Activated CD4-positive, alpha-beta T cell treated with anti-CD3 and anti-CD28 coated beads, Interleukin-2, amount 10 ng/mL, durations not matched to agents 7 days and 5 days (primary cell): ENCODE measurements at regions not wholly inside any gene's neighbourhood (a gene's known extent, or its start where the extent isn't known, plus 50 kb on each side); places are given as distances from the start of the nearest gene placed in this dataset.

Experiments used
- CTCF ChIA-PET: fragments of 350-600 bp; sonication (Branson Sonifier 250); formaldehyde crosslinking; loops from one replicate; lab custom pipeline; 2021; ENCODE audit warnings: antibody characterized with exemption; lab: Charles Lee
- POLR2A ChIA-PET: fragments of 350-600 bp; sonication (Branson Sonifier 250); formaldehyde crosslinking; loops from one replicate; lab custom pipeline; 2021; ENCODE audit warnings: antibody characterized with exemption; lab: Charles Lee
- DNase-seq: peaks from one replicate; pipeline ENCODE4 v3.0.0-alpha.2; 2020
- H3K27ac Mint-ChIP-seq: one replicate; pipeline ENCODE4 v1.8.0; 2021; ENCODE audit warnings: mild to moderate bottlenecking, moderate library complexity, mixed read lengths
- H3K27me3 Mint-ChIP-seq: one replicate; pipeline ENCODE4 v1.8.0; 2021; ENCODE audit warnings: mixed read lengths
- H3K36me3 Mint-ChIP-seq: one replicate; pipeline ENCODE4 v1.8.0; 2021; ENCODE audit warnings: low read depth, mixed read lengths
- H3K4me1 Mint-ChIP-seq: one replicate; pipeline ENCODE4 v1.8.0; 2021; ENCODE audit warnings: mixed read lengths
- H3K4me3 Mint-ChIP-seq: one replicate; pipeline ENCODE4 v1.8.0; 2021; ENCODE audit warnings: mild to moderate bottlenecking, moderate library complexity, mixed read lengths
- H3K9me3 Mint-ChIP-seq: one replicate; pipeline ENCODE4 v1.8.0; 2021; ENCODE audit warnings: mixed read lengths

DNA sequence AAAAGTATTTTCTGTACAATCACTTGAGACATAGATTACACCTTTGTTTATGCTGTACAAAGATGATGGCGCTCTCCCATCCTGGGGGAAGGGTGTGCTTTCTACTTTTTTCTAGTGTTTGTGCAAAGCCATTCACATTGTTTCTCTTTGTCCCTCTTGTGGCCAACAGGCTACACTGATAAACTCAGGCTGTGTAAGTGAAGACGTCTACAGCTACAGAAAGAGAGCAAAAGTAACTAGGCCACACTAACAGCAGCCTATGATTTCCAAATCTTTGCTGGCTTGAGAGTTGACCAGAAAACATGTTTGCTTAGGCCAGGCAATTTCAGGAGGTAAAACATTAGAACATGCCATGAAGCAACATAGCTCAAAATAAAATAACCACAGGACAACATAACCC is 75.1 kb downstream of the FOXB1 start:
- Mint-ChIP-seq H3K4me1 (peaks cover 36% of the 10 kb centered on the region), H3K4me3 (no peak overlapping the region), H3K27me3 (no peaks in the 10 kb centered on the region), H3K9me3 (no peaks in the 10 kb centered on the region), H3K27ac (no peak overlapping the region), H3K36me3 (no peaks in the 10 kb centered on the region)
- CTCF ChIA-PET = interaction anchor here (0.7 kb wide), 1 partner anchor 162 kb away, joined by 5 read pairs; no protein-coding TSS in a partner anchor
- POLR2A ChIA-PET = no interaction called here
- DNase-seq = no peak

DNA sequence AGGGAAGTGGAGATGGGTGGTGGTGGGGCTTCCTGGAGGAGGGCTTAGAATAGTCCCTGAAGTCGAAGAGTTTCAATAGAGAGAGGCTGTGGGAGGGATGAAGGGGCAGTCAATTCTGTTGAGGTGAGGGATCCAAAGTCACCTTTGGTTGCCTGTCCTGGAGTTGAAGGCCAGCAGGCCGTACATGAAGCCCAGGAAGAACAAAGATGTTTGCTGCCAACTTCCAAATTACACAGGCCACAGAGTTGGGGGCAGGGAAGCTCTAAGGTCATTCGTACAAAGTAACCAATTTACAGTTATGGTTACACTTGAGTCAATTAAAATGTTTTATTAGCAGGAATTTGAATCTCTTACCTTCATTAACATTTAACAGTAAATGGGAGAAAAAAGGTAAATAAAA is 77.9 kb downstream of the FOXB1 start:
- Mint-ChIP-seq H3K9me3 (no peaks in the 10 kb centered on the region), H3K27me3 (peaks cover 4% of the 10 kb centered on the region), H3K4me1 (peaks cover 13% of the 10 kb centered on the region), H3K36me3 (no peaks in the 10 kb centered on the region), H3K27ac (no peak overlapping the region), H3K4me3 (no peak overlapping the region)
- no peak for DNase-seq
- ChIA-PET POLR2A (no interaction called here), CTCF (no interaction called here)

DNA sequence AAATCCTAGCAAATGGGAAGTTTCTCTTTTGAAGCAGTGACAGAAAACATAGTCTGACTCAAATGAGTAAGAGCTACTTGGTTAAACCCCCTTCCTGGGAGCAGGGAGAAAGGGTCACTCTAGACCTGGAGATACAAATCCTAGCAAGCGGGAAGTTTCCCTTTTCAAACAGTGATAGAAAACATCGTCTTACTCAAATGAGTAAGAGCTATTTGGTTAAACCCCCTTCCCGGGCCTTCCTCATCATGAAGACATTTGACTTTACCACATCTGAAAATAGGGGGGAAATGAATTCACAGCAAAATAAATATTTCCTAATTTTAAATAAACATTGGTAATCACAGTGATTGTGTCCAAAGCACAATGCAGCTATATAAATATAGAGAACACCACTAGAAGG is 79.2 kb downstream of the FOXB1 start:
- Mint-ChIP-seq H3K27ac (no peak overlapping the region), H3K27me3 (peaks cover 5% of the 10 kb centered on the region), H3K4me1 (no peaks in the 10 kb centered on the region), H3K36me3 (no peaks in the 10 kb centered on the region), H3K4me3 (no peak overlapping the region), H3K9me3 (no peaks in the 10 kb centered on the region)
- POLR2A ChIA-PET = no interaction called here
- CTCF ChIA-PET = no interaction called here
- DNase-seq = no peak

DNA sequence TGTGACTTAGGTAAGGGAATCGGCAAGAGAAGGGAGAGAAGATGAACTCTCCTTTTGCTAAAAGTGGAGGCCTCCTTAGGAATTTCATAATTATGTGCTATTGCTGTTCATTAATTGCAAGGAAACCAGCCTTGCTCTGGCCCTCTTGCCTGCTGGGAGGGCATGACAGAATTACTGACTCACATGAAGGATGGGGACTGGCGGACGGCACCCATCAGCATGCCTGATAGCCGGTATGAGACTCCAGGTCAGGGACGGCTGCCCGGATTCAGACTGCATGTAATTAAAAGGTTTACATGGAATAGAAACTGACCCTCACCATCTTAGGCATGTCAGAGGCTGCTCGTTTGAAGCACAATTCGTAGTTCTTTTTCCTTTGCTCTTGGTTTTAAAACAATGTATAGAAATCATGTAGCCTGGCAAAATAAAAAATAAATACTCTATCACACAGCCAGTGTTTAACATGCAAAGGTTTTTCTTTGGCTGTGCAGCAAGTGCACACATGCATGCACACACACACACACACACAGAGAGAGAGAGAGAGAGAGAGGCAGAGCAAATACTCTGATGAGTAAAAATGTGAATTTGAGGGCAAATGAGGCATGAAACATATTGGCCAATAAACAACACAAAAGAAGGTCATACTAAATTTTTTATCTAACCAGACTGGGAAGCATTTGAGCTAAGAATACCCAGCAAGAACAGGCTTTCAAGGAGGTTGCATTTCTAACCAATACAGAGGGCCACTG is 82.7 kb downstream of the FOXB1 start:
- Mint-ChIP-seq H3K36me3 (no peaks in the 10 kb centered on the region), H3K9me3 (no peaks in the 10 kb centered on the region), H3K27me3 (peaks cover 13% of the 10 kb centered on the region), H3K4me1 (no peaks in the 10 kb centered on the region), H3K27ac (no peak overlapping the region), H3K4me3 (no peak overlapping the region)
- POLR2A ChIA-PET = no interaction called here
- DNase-seq = no peak
- CTCF ChIA-PET = interaction anchor here (1.0 to 1.2 kb wide), 2 partner anchors 9 to 41 kb away, joined by 3 read pairs; no protein-coding TSS in a partner anchor

DNA sequence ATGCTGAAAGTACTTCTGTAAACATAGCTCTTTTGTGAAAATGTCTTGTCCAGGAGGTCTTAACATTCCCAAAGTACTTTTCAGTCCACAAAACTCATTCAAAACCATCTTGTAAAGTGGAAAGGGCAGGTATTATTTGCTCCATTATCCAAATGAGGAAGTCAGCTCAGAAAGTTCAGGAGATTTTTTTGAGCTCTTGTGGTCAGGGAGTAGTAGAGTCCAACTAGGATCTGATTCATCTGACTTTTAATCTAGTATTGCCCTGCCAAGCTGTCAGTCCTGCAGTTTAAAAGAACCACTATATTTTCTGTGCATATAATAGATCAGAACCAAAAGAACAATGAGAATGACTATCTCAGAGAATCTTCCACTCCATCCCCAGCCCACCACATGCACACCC is 83.5 kb downstream of the FOXB1 start:
- DNase-seq = no peak
- Mint-ChIP-seq H3K27ac (no peak overlapping the region), H3K4me3 (no peak overlapping the region), H3K36me3 (no peaks in the 10 kb centered on the region), H3K4me1 (no peaks in the 10 kb centered on the region), H3K27me3 (peaks cover 13% of the 10 kb centered on the region), H3K9me3 (no peaks in the 10 kb centered on the region)
- ChIA-PET CTCF (interaction anchor here (1.0 to 1.4 kb wide), 3 partner anchors 10 to 40 kb away, joined by 3 read pairs; no protein-coding TSS in a partner anchor), POLR2A (no interaction called here)

GRCh38 chr15:60090747-60091146 is 86.6 kb downstream of the FOXB1 start:
- DNase-seq = no peak
- POLR2A ChIA-PET = no interaction called here
- no peaks in the 10 kb centered on the region for H3K9me3 Mint-ChIP-seq
- H3K36me3 Mint-ChIP-seq = no peaks in the 10 kb centered on the region
- CTCF ChIA-PET = no interaction called here
- no peaks in the 10 kb centered on the region for H3K4me1 Mint-ChIP-seq
- peaks cover 16% of the 10 kb centered on the region for H3K27me3 Mint-ChIP-seq
- H3K4me3 Mint-ChIP-seq = no peak overlapping the region
- H3K27ac Mint-ChIP-seq = peak overlapping the region; percentile 1

DNA sequence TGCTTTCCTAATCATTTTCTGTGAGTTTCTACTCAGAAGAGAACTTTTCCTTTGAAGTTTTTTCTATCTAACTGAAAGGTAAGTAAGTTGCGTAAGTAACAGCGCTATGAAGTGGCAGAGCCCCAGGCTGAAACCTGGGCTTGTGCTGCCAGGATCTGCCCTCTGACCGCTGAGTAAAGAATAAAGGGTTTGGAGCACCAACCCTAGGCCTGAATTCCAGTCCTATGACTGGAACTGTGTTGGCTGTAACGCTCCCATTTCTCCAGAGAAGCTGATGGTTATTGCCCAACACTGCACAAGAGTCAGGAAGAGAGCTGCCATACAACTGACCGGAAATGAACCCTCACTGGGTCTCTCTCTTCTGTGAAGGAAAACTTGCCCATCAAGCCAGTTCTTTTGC is 87.0 kb downstream of the FOXB1 start:
- Mint-ChIP-seq H3K27ac (no peak overlapping the region), H3K4me3 (no peak overlapping the region), H3K36me3 (no peaks in the 10 kb centered on the region), H3K9me3 (no peaks in the 10 kb centered on the region), H3K27me3 (peaks cover 15% of the 10 kb centered on the region), H3K4me1 (no peaks in the 10 kb centered on the region)
- DNase-seq = no peak
- ChIA-PET CTCF (no interaction called here), POLR2A (no interaction called here)

DNA sequence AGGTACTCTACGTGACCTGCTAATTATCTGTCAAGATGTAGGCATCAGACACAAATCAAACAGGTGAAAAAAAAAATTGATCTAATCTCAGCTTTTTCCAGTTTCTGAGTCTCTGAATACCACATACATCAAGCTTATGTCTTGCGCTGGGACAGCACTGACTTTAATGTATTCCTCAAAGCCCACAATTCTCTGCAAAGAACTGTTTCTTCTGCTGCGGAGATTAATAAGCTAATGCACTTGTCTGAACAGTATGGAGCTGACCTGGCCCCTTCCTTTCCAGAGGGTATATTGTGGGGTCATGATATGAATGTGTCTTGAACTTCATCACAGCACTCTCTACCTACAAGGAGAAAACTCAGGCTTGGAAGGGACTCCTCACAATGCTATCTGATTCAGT is 87.8 kb downstream of the FOXB1 start:
- no peaks in the 10 kb centered on the region for H3K36me3 Mint-ChIP-seq
- ChIA-PET CTCF (interaction anchor here (0.7 kb wide), 1 partner anchor 12 kb away, joined by 3 read pairs; no protein-coding TSS in a partner anchor), POLR2A (no interaction called here)
- H3K4me1 Mint-ChIP-seq = no peaks in the 10 kb centered on the region
- peaks cover 4% of the 10 kb centered on the region for H3K9me3 Mint-ChIP-seq
- no peak for DNase-seq
- H3K27ac Mint-ChIP-seq = no peak overlapping the region
- no peak overlapping the region for H3K4me3 Mint-ChIP-seq
- peaks cover 14% of the 10 kb centered on the region for H3K27me3 Mint-ChIP-seq

DNA sequence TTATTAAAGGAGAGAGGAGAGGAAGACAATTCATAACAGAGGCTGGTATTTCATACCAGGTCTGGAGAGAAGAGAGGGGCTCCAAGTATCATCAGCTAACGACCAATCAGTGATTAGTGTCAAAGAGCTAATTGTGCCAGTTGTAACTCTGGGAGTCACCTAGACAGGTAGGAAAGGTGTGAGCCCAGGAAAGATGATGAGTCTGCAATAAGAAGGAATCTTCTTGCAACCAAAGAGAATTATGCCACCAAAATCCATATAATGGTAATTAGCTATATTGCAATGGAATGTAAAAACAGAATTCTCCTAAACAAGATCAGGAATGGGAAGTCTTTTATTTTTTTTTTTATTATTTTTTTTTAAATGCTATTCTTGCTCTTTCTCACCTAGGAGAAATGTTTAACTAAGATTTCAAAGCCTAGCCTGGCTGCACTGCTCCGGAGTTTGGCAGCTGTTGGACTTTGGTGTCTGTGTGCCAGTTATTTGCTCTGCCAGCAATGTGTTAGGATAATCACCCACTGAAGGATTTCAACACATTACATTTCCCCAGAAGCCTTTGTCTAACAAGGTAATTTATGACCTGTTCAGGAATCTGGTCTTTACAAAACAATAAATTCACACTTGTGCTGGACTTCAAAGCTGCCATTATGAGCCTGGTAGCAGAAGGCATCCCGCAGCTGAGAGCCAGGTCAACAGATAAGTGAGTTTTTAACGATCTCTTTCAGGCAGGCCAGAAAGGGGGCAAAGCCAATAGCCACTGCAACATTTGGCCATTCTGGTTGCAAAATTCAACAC is 89.4 kb downstream of the FOXB1 start:
- POLR2A ChIA-PET = no interaction called here
- Mint-ChIP-seq H3K36me3 (no peaks in the 10 kb centered on the region), H3K9me3 (peaks cover 4% of the 10 kb centered on the region), H3K4me1 (no peaks in the 10 kb centered on the region), H3K4me3 (no peak overlapping the region), H3K27ac (no peak overlapping the region), H3K27me3 (peaks cover 12% of the 10 kb centered on the region)
- DNase-seq = no peak
- CTCF ChIA-PET = no interaction called here

- ChIA-PET POLR2A (no interaction called here), CTCF (no interaction called here)
- no peaks in the 10 kb centered on the region for H3K4me1 Mint-ChIP-seq
- H3K36me3 Mint-ChIP-seq = no peaks in the 10 kb centered on the region
- H3K27me3 Mint-ChIP-seq = peaks cover 7% of the 10 kb centered on the region
- DNase-seq = no peak
- H3K4me3 Mint-ChIP-seq = no peak overlapping the region
- peaks cover 4% of the 10 kb centered on the region for H3K9me3 Mint-ChIP-seq
- no peak overlapping the region for H3K27ac Mint-ChIP-seq
These were observed 91.6 kb downstream of the FOXB1 start for GRCh38 chr15:60095711-60096110.

- H3K4me1 Mint-ChIP-seq = no peaks in the 10 kb centered on the region
- ChIA-PET CTCF (no interaction called here), POLR2A (no interaction called here)
- H3K27ac Mint-ChIP-seq = no peak overlapping the region
- H3K36me3 Mint-ChIP-seq = no peaks in the 10 kb centered on the region
- no peak for DNase-seq
- H3K27me3 Mint-ChIP-seq = peaks cover 7% of the 10 kb centered on the region
- peaks cover 4% of the 10 kb centered on the region for H3K9me3 Mint-ChIP-seq
- no peak overlapping the region for H3K4me3 Mint-ChIP-seq
These were observed 92.0 kb downstream of the FOXB1 start for GRCh38 chr15:60096157-60096556.

DNA sequence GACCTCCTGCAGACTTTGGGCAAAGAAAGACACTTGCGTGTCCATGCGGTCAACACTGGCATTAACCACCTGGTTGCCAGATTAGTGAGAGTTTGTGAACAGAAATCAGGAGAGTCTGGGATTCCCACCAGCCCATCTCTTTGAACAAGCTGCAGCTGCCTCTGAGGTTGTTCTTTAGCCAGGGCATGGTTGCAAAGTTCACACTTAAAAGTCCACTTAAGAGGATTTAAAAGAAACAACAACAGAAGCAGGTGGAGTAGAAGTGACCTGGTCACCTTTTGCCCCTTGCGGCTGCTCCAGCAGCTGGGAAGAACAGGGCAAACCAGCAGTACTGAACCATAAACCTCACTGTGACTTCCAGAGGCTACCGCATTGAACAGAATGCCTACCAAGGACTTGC is 97.3 kb downstream of the FOXB1 start:
- CTCF ChIA-PET = no interaction called here
- Mint-ChIP-seq H3K9me3 (peaks cover 4% of the 10 kb centered on the region), H3K36me3 (no peaks in the 10 kb centered on the region), H3K4me1 (no peaks in the 10 kb centered on the region), H3K27me3 (no peaks in the 10 kb centered on the region), H3K27ac (no peak overlapping the region), H3K4me3 (no peak overlapping the region)
- POLR2A ChIA-PET = no interaction called here
- DNase-seq = no peak

GRCh38 chr15:60102748-60103147 is 98.6 kb downstream of the FOXB1 start:
- CTCF ChIA-PET = interaction anchor here (0.7 kb wide), 1 partner anchor 92 kb away, joined by 4 read pairs; no protein-coding TSS in a partner anchor
- no peak overlapping the region for H3K4me3 Mint-ChIP-seq
- no peak overlapping the region for H3K27ac Mint-ChIP-seq
- DNase-seq = no peak
- no peaks in the 10 kb centered on the region for H3K36me3 Mint-ChIP-seq
- H3K9me3 Mint-ChIP-seq = peaks cover 2% of the 10 kb centered on the region
- POLR2A ChIA-PET = no interaction called here
- peaks cover 3% of the 10 kb centered on the region for H3K27me3 Mint-ChIP-seq
- H3K4me1 Mint-ChIP-seq = no peaks in the 10 kb centered on the region
